GM12864 (cell line): ENCODE measurements at regions not wholly inside any gene's neighbourhood (a gene's known extent, or its start where the extent isn't known, plus 50 kb on each side); places are given as distances from the start of the nearest gene placed in this dataset.

Experiments used
- DNase-seq: peaks from one replicate; pipeline ENCODE4 v3.0.0-alpha.2; 2011; ENCODE audit warnings: low read depth
- H3K4me3 ChIP-seq: 2 replicates; pipeline ENCODE4 v1.5.1; 2011; ENCODE audit warnings: mild to moderate bottlenecking, low read depth, low read length, control low read depth
- CTCF ChIP-seq: IDR thresholded peaks from 2 replicates; pipeline ENCODE4 v1.5.1; 2011; ENCODE audit warnings: low read depth, mild to moderate bottlenecking, moderate library complexity, low read length, control low read depth, inconsistent platforms; ENCODE audit errors: missing control alignments

DNA sequence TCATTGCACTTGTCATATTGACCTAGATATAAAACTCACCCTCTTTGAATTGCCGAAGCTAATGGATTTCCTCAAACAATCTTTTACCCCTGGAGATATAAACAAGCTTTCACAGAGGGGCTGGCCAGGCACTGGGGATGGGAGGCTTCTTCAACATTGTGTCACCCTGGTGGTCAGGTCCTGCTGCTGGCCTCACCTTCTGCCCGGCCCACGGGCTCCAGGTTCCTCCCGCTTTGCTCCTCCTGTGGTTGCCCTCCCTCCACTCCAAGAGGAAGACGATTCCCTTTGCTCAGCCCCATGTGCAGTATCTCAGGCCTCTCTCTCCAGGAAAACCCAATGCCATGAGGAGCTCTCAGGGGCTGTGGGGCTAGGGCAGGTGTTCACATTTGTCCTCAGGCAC lies 118.1 kb upstream of the ADCY1 start:
- no peak for TF ChIP-seq CTCF
- DNase-seq, result no peak
- no peak overlapping the region for H3K4me3 ChIP-seq

GRCh38 chr7:45456747-45457524 lies 117.2 kb upstream of the ADCY1 start:
- H3K4me3 ChIP-seq, result no peak overlapping the region
- TF ChIP-seq CTCF, result no peak
- DNase-seq, result no peak

- no peak for DNase-seq
- no peak for TF ChIP-seq CTCF
- no peak overlapping the region for H3K4me3 ChIP-seq
Observed at GRCh38 chr7:45457591-45457990, 116.6 kb upstream of the ADCY1 start.

GRCh38 chr7:45459476-45459875 lies 114.7 kb upstream of the ADCY1 start:
- no peak overlapping the region for H3K4me3 ChIP-seq
- no peak for TF ChIP-seq CTCF
- no peak for DNase-seq

- TF ChIP-seq CTCF, result no peak
- no peak for DNase-seq
- no peak overlapping the region for H3K4me3 ChIP-seq
Observed at GRCh38 chr7:45460379-45460778, 113.8 kb upstream of the ADCY1 start.

DNA sequence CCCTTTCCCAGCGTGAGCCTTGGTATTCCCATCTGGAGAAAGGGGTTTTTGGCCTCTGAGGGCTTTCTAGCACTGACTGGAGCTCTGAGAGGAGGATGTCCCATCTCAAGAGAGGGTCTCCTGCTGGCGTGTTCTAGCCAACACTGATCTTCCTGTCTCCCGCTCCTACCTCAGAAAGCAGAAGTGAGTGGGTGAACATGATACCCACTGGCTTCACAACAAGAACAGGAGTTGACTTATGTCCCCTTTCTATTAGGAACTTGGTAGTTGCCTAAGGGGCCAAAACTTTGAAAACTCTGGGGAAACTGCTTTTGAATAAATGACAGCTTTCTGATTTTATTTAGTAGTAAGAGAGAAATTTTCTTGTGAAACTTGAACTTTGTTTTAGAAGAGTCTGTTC lies 113.1 kb upstream of the ADCY1 start:
- no peak for TF ChIP-seq CTCF
- no peak overlapping the region for H3K4me3 ChIP-seq
- no peak for DNase-seq

- no peak overlapping the region for H3K4me3 ChIP-seq
- DNase-seq, result no peak
- TF ChIP-seq CTCF, result no peak
Observed at GRCh38 chr7:45469103-45469502, 105.1 kb upstream of the ADCY1 start.
